CD14-positive monocyte (primary cell): ENCODE measurements at regions not wholly inside any gene's neighbourhood (a gene's known extent, or its start where the extent isn't known, plus 50 kb on each side); places are given as distances from the start of the nearest gene placed in this dataset.
"Not testable (repeated sequence)": the region's sequence is repeated elsewhere in the genome, so short reads cannot be mapped to it uniquely, and the experiment has no call there.

ENCODE experiments used
- DNase-seq, 3 donors: peaks; one replicate each; pipeline ENCODE4 v3.0.0-alpha.2; 2011 to 2022
- H2AFZ ChIP-seq: 2 replicates; pipeline ENCODE4 v1.6.0; 2012; ENCODE audit warnings: mild to moderate bottlenecking, low read depth, low read length, inconsistent platforms; ENCODE audit not compliant: insufficient read depth, poor library complexity, severe bottlenecking
- H3K27ac ChIP-seq, 2 donors: 1 replicate in 1 of 2; 2 replicates in 1 of 2; pipeline ENCODE4 v1.5.1; 2012 to 2013; ENCODE audit warnings: low read length in 2 of 2, control low read depth in 1 of 2, inconsistent platforms in 1 of 2, low read depth in 1 of 2, mild to moderate bottlenecking in 1 of 2
- H3K27me3 ChIP-seq, 2 donors: one replicate each; pipeline versions ENCODE4 v1.6.0 to v1.6.1; 2011 to 2013; ENCODE audit warnings: low read length in 2 of 2; ENCODE audit not compliant: control insufficient read depth in 2 of 2, insufficient read depth in 2 of 2
- H3K36me3 ChIP-seq, 2 donors: replicated peaks in 1 of 2; 1 replicate in 1 of 2; 2 replicates in 1 of 2; pipeline versions ENCODE4 v1.5.1 to v1.6.1; 2012 to 2013; ENCODE audit warnings: low read length in 2 of 2, control low read depth in 1 of 2, inconsistent platforms in 1 of 2, mild to moderate bottlenecking in 1 of 2; ENCODE audit not compliant: insufficient read depth in 2 of 2, control insufficient read depth in 1 of 2
- H3K4me1 ChIP-seq, 2 donors: 1 replicate in 1 of 2; 2 replicates in 1 of 2; pipeline versions ENCODE4 v1.5.1 to v1.6.1; 2012 to 2013; ENCODE audit warnings: low read length in 2 of 2, control low read depth in 1 of 2, inconsistent platforms in 1 of 2, mild to moderate bottlenecking in 1 of 2, moderate library complexity in 1 of 2; ENCODE audit not compliant: insufficient read depth in 2 of 2, control insufficient read depth in 1 of 2
- H3K4me2 ChIP-seq: replicated peaks from 2 replicates; pipeline ENCODE3; 2012; ENCODE audit warnings: low read length, moderate library complexity, mild to moderate bottlenecking; ENCODE audit not compliant: poor library complexity, severe bottlenecking; ENCODE audit errors: extremely low read depth
- H3K4me3 ChIP-seq, 3 experiments: fragments of 200-600 bp in 1 of 3; sonication (generic) in 1 of 3; replicated peaks in 1 of 3; 1 replicate in 2 of 3; 2 replicates in 1 of 3; pipeline ENCODE4 v1.5.1; 2011 to 2013; ENCODE audit warnings: low read length in 3 of 3, mild to moderate bottlenecking in 3 of 3, control low read depth in 2 of 3, low read depth in 2 of 3, inconsistent platforms in 1 of 3, moderate library complexity in 1 of 3
- H3K79me2 ChIP-seq: 2 replicates; pipeline ENCODE4 v1.6.0; 2012; ENCODE audit warnings: mild to moderate bottlenecking, control low read depth, inconsistent platforms, low read length, moderate library complexity; ENCODE audit not compliant: insufficient read depth
- H3K9ac ChIP-seq: 2 replicates; pipeline ENCODE4 v1.6.0; 2017; ENCODE audit warnings: low read length, mild to moderate bottlenecking; ENCODE audit not compliant: insufficient read depth, poor library complexity, severe bottlenecking
- H3K9me3 ChIP-seq, 2 donors: replicated peaks in 1 of 2; 1 replicate in 1 of 2; 2 replicates in 1 of 2; pipeline versions ENCODE4 v1.5.1 to v1.6.1; 2012 to 2013; ENCODE audit warnings: low read length in 2 of 2, control low read depth in 1 of 2; ENCODE audit not compliant: control insufficient read depth in 1 of 2, insufficient read depth in 1 of 2
- H4K20me1 ChIP-seq: 2 replicates; pipeline ENCODE4 v1.6.0; 2012; ENCODE audit warnings: mild to moderate bottlenecking, low read length, control low read depth, moderate library complexity; ENCODE audit not compliant: insufficient read depth
- H3K27ac Mint-ChIP-seq, 7 donors: one replicate each; pipeline ENCODE4 v1.8.0; 2020; ENCODE audit warnings: mild to moderate bottlenecking in 7 of 7, mixed read lengths in 7 of 7, moderate library complexity in 6 of 7, inconsistent platforms in 2 of 7
- H3K27me3 Mint-ChIP-seq, 3 donors: one replicate each; pipeline ENCODE4 v1.8.0; 2021 to 2022; ENCODE audit warnings: low read depth in 3 of 3, mild to moderate bottlenecking in 3 of 3, mixed read lengths in 3 of 3, moderate library complexity in 3 of 3, inconsistent platforms in 1 of 3
- H3K36me3 Mint-ChIP-seq, 2 donors: one replicate each; pipeline ENCODE4 v1.8.0; 2020; ENCODE audit warnings: mixed read lengths in 2 of 2, inconsistent platforms in 1 of 2, mild to moderate bottlenecking in 1 of 2
- H3K4me1 Mint-ChIP-seq: one replicate; pipeline ENCODE4 v1.8.0; 2020; ENCODE audit warnings: mild to moderate bottlenecking, mixed read lengths
- H3K4me3 Mint-ChIP-seq, 2 donors: one replicate each; pipeline ENCODE4 v1.8.0; 2020; ENCODE audit warnings: mild to moderate bottlenecking in 2 of 2, mixed read lengths in 2 of 2, moderate library complexity in 1 of 2
- H3K9me3 Mint-ChIP-seq, 7 donors: one replicate each; pipeline ENCODE4 v1.8.0; 2020 to 2022; ENCODE audit warnings: mixed read lengths in 7 of 7, mild to moderate bottlenecking in 6 of 7, moderate library complexity in 6 of 7, inconsistent platforms in 2 of 7
- CTCF ChIP-seq: fragments of 200-600 bp; IDR thresholded peaks from one replicate; pipeline ENCODE4 v1.8.0; 2022; ENCODE audit warnings: antibody characterized with exemption, mild to moderate bottlenecking
- whole genome bisulfite sequencing: methylation state at CpG from one replicate; pipeline ENCODE4 v1.1.5; 2013; ENCODE audit warnings: missing lambda C conversion rate; ENCODE audit not compliant: insufficient coverage; 5-methylcytosine and 5-hydroxymethylcytosine counted together
- intact Hi-C, 2 donors: fragments of 100-400 bp; cut with micrococcal nuclease; formaldehyde crosslinking; loops; one replicate each; pipeline versions ENCODE4 v1.15.0 to v1.15.1; 2023

GRCh38 chr1:184193451-184193850, 141.9 kb downstream of the TSEN15 start:
- no peaks in the 10 kb centered on the region for H3K36me3 ChIP-seq
- Mint-ChIP-seq H3K9me3 (peaks cover 0 to 1% (median 0%) of the 10 kb centered on the region in 7 donors), H3K4me1 (no peaks in the 10 kb centered on the region), H3K27me3 (peaks cover 0 to 3% (median 0%) of the 10 kb centered on the region in 3 donors), H3K36me3 (no peaks in the 10 kb centered on the region), H3K4me3 (no peak overlapping the region), H3K27ac (peak overlapping the region in 1 of 7 donors; percentile 52)
- H3K27ac ChIP-seq, result no peak overlapping the region
- no peaks in the 10 kb centered on the region for H3K4me1 ChIP-seq
- no peak overlapping the region for H3K4me2 ChIP-seq
- H3K9me3 ChIP-seq, result no peaks in the 10 kb centered on the region
- H3K4me3 ChIP-seq, result no peak overlapping the region
- no peaks in the 10 kb centered on the region for H4K20me1 ChIP-seq
- no peaks in the 10 kb centered on the region for H3K27me3 ChIP-seq
- intact Hi-C loops, result no loop called here
- no peak for DNase-seq
- WGBS, result 83% methylated on average over 1 of the region's 1 CpG
- no peak for TF ChIP-seq CTCF
- no peak overlapping the region for H3K9ac ChIP-seq
- no peaks in the 10 kb centered on the region for H3K79me2 ChIP-seq
- no peak overlapping the region for H2AFZ ChIP-seq

DNA sequence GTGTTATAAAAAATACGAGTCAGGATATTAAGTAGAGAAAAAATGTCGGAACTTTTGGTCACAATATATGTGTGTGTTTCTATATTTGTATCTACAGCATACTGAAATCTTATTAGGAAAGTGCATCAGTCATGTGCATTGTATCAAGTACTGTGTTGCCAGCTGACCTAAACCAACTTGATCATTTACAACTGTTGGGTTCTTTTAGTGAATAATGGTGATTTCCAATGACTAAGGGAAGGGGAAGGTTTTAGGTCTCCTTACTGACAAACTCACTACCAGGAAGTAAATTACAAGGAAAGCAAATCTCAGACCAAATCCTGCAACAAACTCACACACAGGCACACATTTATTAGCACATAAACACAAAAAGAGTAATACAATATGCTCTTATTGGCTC, 142.7 kb downstream of the TSEN15 start:
- Histone ChIP-seq H3K27me3 (no peaks in the 10 kb centered on the region), H3K4me3 (no peak overlapping the region), H3K4me1 (no peaks in the 10 kb centered on the region), H3K36me3 (no peaks in the 10 kb centered on the region), H4K20me1 (no peaks in the 10 kb centered on the region), H3K9me3 (no peaks in the 10 kb centered on the region), H3K4me2 (no peak overlapping the region), H2AFZ (no peak overlapping the region), H3K9ac (no peak overlapping the region), H3K79me2 (no peaks in the 10 kb centered on the region), H3K27ac (no peak overlapping the region)
- no peak for TF ChIP-seq CTCF
- no peak overlapping the region for H3K4me3 Mint-ChIP-seq
- WGBS, result no CpG with 5 or more reads among the region's 2 CpGs
- intact Hi-C loops, result no loop called here
- peaks cover 0 to 3% (median 0%) of the 10 kb centered on the region in 3 donors for H3K27me3 Mint-ChIP-seq
- no peak overlapping the region for H3K27ac Mint-ChIP-seq
- H3K4me1 Mint-ChIP-seq, result no peaks in the 10 kb centered on the region
- H3K9me3 Mint-ChIP-seq, result peaks cover 0 to 1% (median 0%) of the 10 kb centered on the region in 7 donors
- peak in 1 of 3 donors; percentile 22 for DNase-seq
- no peaks in the 10 kb centered on the region for H3K36me3 Mint-ChIP-seq

DNA sequence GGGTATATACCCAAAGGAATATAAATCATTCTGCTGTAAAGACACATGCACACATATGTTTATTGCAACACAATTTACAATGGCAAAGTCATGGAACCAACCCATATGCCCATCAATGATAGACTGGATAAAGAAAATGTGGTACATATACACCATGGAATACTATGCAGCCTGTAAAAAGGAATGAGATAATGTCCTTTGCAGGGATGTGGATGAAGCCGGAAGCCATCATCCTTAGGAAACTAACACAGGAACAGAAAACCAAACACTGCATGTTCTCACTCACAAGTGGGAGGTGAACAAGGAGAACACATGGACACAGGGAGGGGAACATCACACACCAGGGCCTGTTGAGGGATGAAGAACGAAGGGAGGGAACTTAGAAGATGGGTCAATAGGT, 144.2 kb downstream of the TSEN15 start:
- H3K27ac Mint-ChIP-seq, DNase-seq, H3K4me1 ChIP-seq, H2AFZ ChIP-seq, H3K4me3 Mint-ChIP-seq, H3K36me3 Mint-ChIP-seq, H3K4me3 ChIP-seq, H3K9ac ChIP-seq, H3K79me2 ChIP-seq, H3K27ac ChIP-seq, H3K4me2 ChIP-seq, H3K27me3 Mint-ChIP-seq, H3K9me3 Mint-ChIP-seq, H3K27me3 ChIP-seq, H3K9me3 ChIP-seq, intact Hi-C loops, H3K4me1 Mint-ChIP-seq, H4K20me1 ChIP-seq, H3K36me3 ChIP-seq: not testable (repeated sequence)
- no CpG with 5 or more reads among the region's 2 CpGs for WGBS
